ENCODE measurements at regions not wholly inside any gene's neighbourhood (a gene's known extent, or its start where the extent isn't known, plus 50 kb on each side); places are given as distances from the start of the nearest gene placed in this dataset.

- H3K27ac ChIP-seq (ENCODE audit: low read depth in 1 of 2, low read length in 2 of 2), result no peak overlapping the region
These were observed 80.8 kb downstream of the FOXA2 start for GRCh38 chr20:22503577-22503976.

More at GRCh38 chr20:22503577-22503976, 80.8 kb downstream of the FOXA2 start:
- no peak for TF ChIP-seq RAD21 (IDR thresholded peaks at IDR 0.05)
- no peak for TF ChIP-seq FOXA1 (IDR thresholded peaks at IDR 0.05)
- TF ChIP-seq EGR1 (IDR thresholded peaks at IDR 0.05; ENCODE audit: low read depth in 2 of 2), result no peak
- TF ChIP-seq, protein P1, sequence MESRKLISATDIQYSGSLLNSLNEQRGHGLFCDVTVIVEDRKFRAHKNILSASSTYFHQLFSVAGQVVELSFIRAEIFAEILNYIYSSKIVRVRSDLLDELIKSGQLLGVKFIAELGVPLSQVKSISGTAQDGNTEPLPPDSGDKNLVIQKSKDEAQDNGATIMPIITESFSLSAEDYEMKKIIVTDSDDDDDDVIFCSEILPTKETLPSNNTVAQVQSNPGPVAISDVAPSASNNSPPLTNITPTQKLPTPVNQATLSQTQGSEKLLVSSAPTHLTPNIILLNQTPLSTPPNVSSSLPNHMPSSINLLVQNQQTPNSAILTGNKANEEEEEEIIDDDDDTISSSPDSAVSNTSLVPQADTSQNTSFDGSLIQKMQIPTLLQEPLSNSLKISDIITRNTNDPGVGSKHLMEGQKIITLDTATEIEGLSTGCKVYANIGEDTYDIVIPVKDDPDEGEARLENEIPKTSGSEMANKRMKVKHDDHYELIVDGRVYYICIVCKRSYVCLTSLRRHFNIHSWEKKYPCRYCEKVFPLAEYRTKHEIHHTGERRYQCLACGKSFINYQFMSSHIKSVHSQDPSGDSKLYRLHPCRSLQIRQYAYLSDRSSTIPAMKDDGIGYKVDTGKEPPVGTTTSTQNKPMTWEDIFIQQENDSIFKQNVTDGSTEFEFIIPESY (IDR thresholded peaks at IDR 0.05), result no peak
- TF ChIP-seq TAF1 (conservative IDR thresholded peaks at IDR 0.05), result no peak
- TF ChIP-seq RXRA (IDR thresholded peaks at IDR 0.05), result no peak
- TF ChIP-seq, protein P2, sequence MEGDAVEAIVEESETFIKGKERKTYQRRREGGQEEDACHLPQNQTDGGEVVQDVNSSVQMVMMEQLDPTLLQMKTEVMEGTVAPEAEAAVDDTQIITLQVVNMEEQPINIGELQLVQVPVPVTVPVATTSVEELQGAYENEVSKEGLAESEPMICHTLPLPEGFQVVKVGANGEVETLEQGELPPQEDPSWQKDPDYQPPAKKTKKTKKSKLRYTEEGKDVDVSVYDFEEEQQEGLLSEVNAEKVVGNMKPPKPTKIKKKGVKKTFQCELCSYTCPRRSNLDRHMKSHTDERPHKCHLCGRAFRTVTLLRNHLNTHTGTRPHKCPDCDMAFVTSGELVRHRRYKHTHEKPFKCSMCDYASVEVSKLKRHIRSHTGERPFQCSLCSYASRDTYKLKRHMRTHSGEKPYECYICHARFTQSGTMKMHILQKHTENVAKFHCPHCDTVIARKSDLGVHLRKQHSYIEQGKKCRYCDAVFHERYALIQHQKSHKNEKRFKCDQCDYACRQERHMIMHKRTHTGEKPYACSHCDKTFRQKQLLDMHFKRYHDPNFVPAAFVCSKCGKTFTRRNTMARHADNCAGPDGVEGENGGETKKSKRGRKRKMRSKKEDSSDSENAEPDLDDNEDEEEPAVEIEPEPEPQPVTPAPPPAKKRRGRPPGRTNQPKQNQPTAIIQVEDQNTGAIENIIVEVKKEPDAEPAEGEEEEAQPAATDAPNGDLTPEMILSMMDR (IDR thresholded peaks at IDR 0.05; ENCODE audit: low read depth, low read length, missing input control), result no peak
- TF ChIP-seq NR2F2 (IDR thresholded peaks at IDR 0.05), result no peak
- no peak for TF ChIP-seq FOXA2 (IDR thresholded peaks at IDR 0.05)
- no peak for TF ChIP-seq REST (IDR thresholded peaks at IDR 0.05)
- TF ChIP-seq GABPA (IDR thresholded peaks at IDR 0.05 in 1 of 2, conservative IDR thresholded peaks at IDR 0.05 in 1 of 2), result no peak
- no peak for TF ChIP-seq JUND (IDR thresholded peaks at IDR 0.05)
- no peak for TF ChIP-seq HNF4A (conservative IDR thresholded peaks at IDR 0.05)
- TF ChIP-seq, protein P3, sequence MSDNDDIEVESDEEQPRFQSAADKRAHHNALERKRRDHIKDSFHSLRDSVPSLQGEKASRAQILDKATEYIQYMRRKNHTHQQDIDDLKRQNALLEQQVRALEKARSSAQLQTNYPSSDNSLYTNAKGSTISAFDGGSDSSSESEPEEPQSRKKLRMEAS (IDR thresholded peaks at IDR 0.05), result no peak
- H3K9me3 ChIP-seq (ENCODE audit: control insufficient read depth in 4 of 4, low read length in 3 of 4), result no peaks in the 10 kb centered on the region
- no peak for DNase-seq (ENCODE audit: low spot score)
- H3K36me3 ChIP-seq (ENCODE audit: control insufficient read depth in 4 of 4, insufficient read depth in 3 of 4, low read depth in 1 of 4, low read length in 3 of 4), result no peaks in the 10 kb centered on the region
- no peak overlapping the region for H3K4me3 ChIP-seq (ENCODE audit: low read depth in 1 of 3, low read length in 3 of 3)
- peaks cover 4 to 23% (median 16%) of the 10 kb centered on the region in 4 donors for H3K4me1 ChIP-seq (ENCODE audit: control insufficient read depth in 4 of 4, insufficient read depth in 4 of 4, low read length in 3 of 4)
- H3K9ac ChIP-seq (ENCODE audit: low read depth in 1 of 2, low read length in 2 of 2), result no peak overlapping the region
- H3K27me3 ChIP-seq (ENCODE audit: control insufficient read depth in 4 of 4, insufficient read depth in 4 of 4, low read length in 3 of 4), result no peaks in the 10 kb centered on the region
- WGBS, result 96% methylated on average over 4 of the region's 4 CpGs

All from liver (tissue), 8 donors.